Osteocyte (in vitro differentiated cells): ENCODE measurements at regions not wholly inside any gene's neighbourhood (a gene's known extent, or its start where the extent isn't known, plus 50 kb on each side); places are given as distances from the start of the nearest gene placed in this dataset.

Experiments used
- DNase-seq: peaks from one replicate; pipeline ENCODE4 v3.0.0; 2021; ENCODE audit warnings: mixed read lengths; ENCODE audit not compliant: unreplicated experiment; ENCODE audit errors: extremely low spot score
- H3K27ac Mint-ChIP-seq: one replicate; pipeline ENCODE4 v1.8.0; 2021; ENCODE audit warnings: mild to moderate bottlenecking, mixed read lengths; ENCODE audit not compliant: unreplicated experiment
- H3K27me3 Mint-ChIP-seq: one replicate; pipeline ENCODE4 v1.8.0; 2021; ENCODE audit warnings: mixed read lengths; ENCODE audit not compliant: unreplicated experiment
- H3K36me3 Mint-ChIP-seq: one replicate; pipeline ENCODE4 v1.8.0; 2021; ENCODE audit warnings: mixed read lengths; ENCODE audit not compliant: unreplicated experiment
- H3K4me1 Mint-ChIP-seq: one replicate; pipeline ENCODE4 v1.8.0; 2021; ENCODE audit warnings: mixed read lengths; ENCODE audit not compliant: unreplicated experiment
- H3K4me3 Mint-ChIP-seq: one replicate; pipeline ENCODE4 v1.8.0; 2021; ENCODE audit warnings: mild to moderate bottlenecking, moderate library complexity, mixed read lengths; ENCODE audit not compliant: unreplicated experiment
- H3K9me3 Mint-ChIP-seq: one replicate; pipeline ENCODE4 v1.8.0; 2021; ENCODE audit warnings: mixed read lengths; ENCODE audit not compliant: unreplicated experiment
- CTCF ChIP-seq: fragments of 200-600 bp; sonication (generic); IDR thresholded peaks from 2 replicates; pipeline ENCODE4 v1.5.0; 2021; ENCODE audit warnings: antibody characterized with exemption, mild to moderate bottlenecking, moderate library complexity

GRCh38 chr13:82822935-82823334, 1059.3 kb downstream of the SLITRK1 start:
- no peaks in the 10 kb centered on the region for H3K36me3 Mint-ChIP-seq
- H3K4me3 Mint-ChIP-seq: no peak overlapping the region
- H3K27me3 Mint-ChIP-seq: no peaks in the 10 kb centered on the region
- H3K9me3 Mint-ChIP-seq: no peaks in the 10 kb centered on the region
- H3K4me1 Mint-ChIP-seq: no peaks in the 10 kb centered on the region
- no peak for TF ChIP-seq CTCF
- H3K27ac Mint-ChIP-seq: no peak overlapping the region
- no peak for DNase-seq

- no peak for TF ChIP-seq CTCF
- Mint-ChIP-seq H3K4me3 (no peak overlapping the region), H3K27me3 (no peaks in the 10 kb centered on the region), H3K27ac (no peak overlapping the region), H3K36me3 (no peaks in the 10 kb centered on the region), H3K4me1 (no peaks in the 10 kb centered on the region), H3K9me3 (no peaks in the 10 kb centered on the region)
- DNase-seq: no peak
Measured at GRCh38 chr13:82817133-82817532, 1065.1 kb downstream of the SLITRK1 start.

GRCh38 chr13:82815791-82816190, 1066.5 kb downstream of the SLITRK1 start:
- Mint-ChIP-seq H3K4me3 (no peak overlapping the region), H3K27me3 (no peaks in the 10 kb centered on the region), H3K9me3 (peaks cover 1% of the 10 kb centered on the region), H3K36me3 (no peaks in the 10 kb centered on the region), H3K4me1 (no peaks in the 10 kb centered on the region), H3K27ac (no peak overlapping the region)
- no peak for TF ChIP-seq CTCF
- DNase-seq: no peak

GRCh38 chr13:82803341-82803740, 1078.9 kb downstream of the SLITRK1 start:
- Mint-ChIP-seq H3K9me3 (no peaks in the 10 kb centered on the region), H3K27ac (no peak overlapping the region), H3K36me3 (no peaks in the 10 kb centered on the region), H3K4me1 (no peaks in the 10 kb centered on the region), H3K4me3 (no peak overlapping the region), H3K27me3 (no peaks in the 10 kb centered on the region)
- DNase-seq: no peak
- TF ChIP-seq CTCF: no peak

GRCh38 chr13:82802528-82802927, 1079.7 kb downstream of the SLITRK1 start:
- Mint-ChIP-seq H3K27me3 (no peaks in the 10 kb centered on the region), H3K27ac (no peak overlapping the region), H3K4me1 (no peaks in the 10 kb centered on the region), H3K9me3 (no peaks in the 10 kb centered on the region), H3K4me3 (no peak overlapping the region), H3K36me3 (no peaks in the 10 kb centered on the region)
- no peak for TF ChIP-seq CTCF
- DNase-seq: no peak
